BLaER1 treated with 17β-estradiol and CSF1 and Interleukin-3, amounts not matched to agents 10 nM and 100 nM (cell line): ENCODE measurements at regions not wholly inside any gene's neighbourhood (a gene's known extent, or its start where the extent isn't known, plus 50 kb on each side); places are given as distances from the start of the nearest gene placed in this dataset.

Source experiments
- H3K27ac ChIP-seq, 11 experiments: shearing (Covaris generic); formaldehyde crosslinking; 2 replicates each; pipeline ENCODE4 v1.8.1; 2022
- H3K27me3 ChIP-seq, 11 experiments: shearing (Covaris generic); formaldehyde crosslinking; 2 replicates each; pipeline ENCODE4 v1.8.1; 2022
- H3K36me3 ChIP-seq, 11 experiments: shearing (Covaris generic); formaldehyde crosslinking; 2 replicates each; pipeline ENCODE4 v1.8.1; 2022
- H3K4me1 ChIP-seq, 10 experiments: shearing (Covaris generic); formaldehyde crosslinking; 2 replicates each; pipeline ENCODE4 v1.8.1; 2022
- H3K4me2 ChIP-seq, 11 experiments: shearing (Covaris generic); formaldehyde crosslinking; 2 replicates each; pipeline ENCODE4 v1.8.1; 2022
- H3K4me3 ChIP-seq, 10 experiments: shearing (Covaris generic); formaldehyde crosslinking; 2 replicates each; pipeline ENCODE4 v1.8.1; 2022
- H3K9ac ChIP-seq, 11 experiments: shearing (Covaris generic); formaldehyde crosslinking; 2 replicates each; pipeline ENCODE4 v1.8.1; 2022
- H3K9me3 ChIP-seq, 11 experiments: shearing (Covaris generic); formaldehyde crosslinking; replicated peaks in 1 of 11; 2 replicates each; pipeline ENCODE4 v1.8.1; 2022
- H4K20me1 ChIP-seq, 11 experiments: shearing (Covaris generic); formaldehyde crosslinking; 2 replicates each; pipeline ENCODE4 v1.8.1; 2022
- Cebpa-rat ChIP-seq, 11 experiments: shearing (Covaris generic); IDR thresholded peaks; 2 replicates each; pipeline ENCODE4 v1.8.1; 2022

- Histone ChIP-seq H4K20me1 (no peaks in the 10 kb centered on the region), H3K4me2 (peak overlapping the region; percentile 8 to 60 (median 38); a peak in 20 of 22 replicates), H3K27ac (peak overlapping the region in 4 of 11 experiments; percentile 2 to 38 (median 20); a peak in 5 of 22 replicates), H3K9ac (no peak overlapping the region), H3K36me3 (no peaks in the 10 kb centered on the region), H3K9me3 (peaks cover 0 to 10% (median 0%) of the 10 kb centered on the region in 11 experiments; a peak in 3 of 22 replicates), H3K27me3 (no peaks in the 10 kb centered on the region), H3K4me3 (no peak overlapping the region), H3K4me1 (peaks cover 5 to 15% (median 11%) of the 10 kb centered on the region in 10 experiments; a peak in 17 of 20 replicates)
- TF ChIP-seq Cebpa-rat (IDR thresholded peaks at IDR 0.05): no peak
Observed at GRCh38 chr5:22918511-22918910, 65.4 kb upstream of the CDH12 start.

- Histone ChIP-seq H3K27ac (no peak overlapping the region), H3K4me3 (no peak overlapping the region), H3K27me3 (no peaks in the 10 kb centered on the region), H3K36me3 (no peaks in the 10 kb centered on the region), H4K20me1 (no peaks in the 10 kb centered on the region), H3K9ac (no peak overlapping the region), H3K4me2 (no peak overlapping the region), H3K4me1 (peaks cover 5 to 15% (median 11%) of the 10 kb centered on the region in 10 experiments; a peak in 17 of 20 replicates), H3K9me3 (peaks cover 0 to 10% (median 0%) of the 10 kb centered on the region in 11 experiments; a peak in 3 of 22 replicates)
- TF ChIP-seq Cebpa-rat (IDR thresholded peaks at IDR 0.05): no peak
Observed at GRCh38 chr5:22916393-22916792, 63.2 kb upstream of the CDH12 start.

DNA sequence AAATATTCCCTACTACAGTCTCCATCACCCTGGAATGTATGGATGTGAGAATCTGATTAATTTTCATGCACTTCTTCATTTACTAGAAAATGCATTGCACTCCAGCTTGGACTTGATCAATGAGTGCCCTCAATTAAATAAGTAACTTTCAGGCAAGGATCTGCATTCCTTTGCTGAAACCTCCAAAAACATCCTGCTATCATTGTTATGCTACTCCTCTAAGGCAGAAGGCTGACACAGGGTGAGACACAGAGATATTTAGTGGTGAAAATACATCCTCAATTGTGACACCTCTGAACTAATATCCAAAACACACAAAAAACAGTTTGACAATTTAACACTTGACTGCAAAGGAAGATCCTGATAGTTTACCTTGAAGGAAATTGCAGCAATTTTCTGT lies 57.9 kb upstream of the CDH12 start:
- H3K36me3 ChIP-seq: no peaks in the 10 kb centered on the region
- peaks cover 0 to 15% (median 4%) of the 10 kb centered on the region in 10 experiments; a peak in 6 of 20 replicates for H3K4me1 ChIP-seq
- no peak overlapping the region for H3K4me2 ChIP-seq
- no peak overlapping the region for H3K9ac ChIP-seq
- TF ChIP-seq Cebpa-rat (IDR thresholded peaks at IDR 0.05): no peak
- no peak overlapping the region for H3K27ac ChIP-seq
- no peaks in the 10 kb centered on the region for H4K20me1 ChIP-seq
- H3K4me3 ChIP-seq: no peak overlapping the region
- no peaks in the 10 kb centered on the region for H3K27me3 ChIP-seq
- H3K9me3 ChIP-seq: no peaks in the 10 kb centered on the region

DNA sequence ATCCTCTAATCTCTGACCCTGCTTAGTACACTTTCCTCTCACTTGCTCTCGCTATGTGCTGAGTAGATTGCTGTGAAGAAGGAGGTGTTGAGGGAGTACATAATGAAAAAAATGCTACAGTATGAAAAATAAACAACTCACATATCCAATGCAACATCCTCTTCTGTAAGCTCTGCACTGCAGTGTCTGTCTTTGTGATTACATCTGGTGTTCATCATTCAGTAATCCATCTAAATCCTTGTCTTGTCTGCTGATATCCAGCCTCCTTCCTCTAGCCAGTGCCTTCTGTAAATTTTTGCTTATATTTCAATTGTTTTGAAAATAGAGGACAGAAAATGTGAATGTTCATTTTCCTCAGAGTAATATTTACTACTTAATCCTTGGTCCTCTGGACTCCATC lies 57.4 kb upstream of the CDH12 start:
- Histone ChIP-seq H3K27me3 (no peaks in the 10 kb centered on the region), H3K9ac (no peak overlapping the region), H3K27ac (no peak overlapping the region), H4K20me1 (no peaks in the 10 kb centered on the region), H3K4me3 (no peak overlapping the region), H3K4me1 (peaks cover 0 to 17% (median 4%) of the 10 kb centered on the region in 10 experiments; a peak in 9 of 20 replicates), H3K4me2 (no peak overlapping the region), H3K36me3 (no peaks in the 10 kb centered on the region), H3K9me3 (no peaks in the 10 kb centered on the region)
- no peak for TF ChIP-seq Cebpa-rat (IDR thresholded peaks at IDR 0.05)

- H3K4me2 ChIP-seq: no peak overlapping the region
- H3K4me3 ChIP-seq: no peak overlapping the region
- no peak overlapping the region for H3K9ac ChIP-seq
- H3K4me1 ChIP-seq: peaks cover 0 to 24% (median 6%) of the 10 kb centered on the region in 10 experiments; a peak in 9 of 20 replicates
- no peaks in the 10 kb centered on the region for H3K9me3 ChIP-seq
- H3K36me3 ChIP-seq: no peaks in the 10 kb centered on the region
- H3K27me3 ChIP-seq: no peaks in the 10 kb centered on the region
- TF ChIP-seq Cebpa-rat (IDR thresholded peaks at IDR 0.05): no peak
- H4K20me1 ChIP-seq: no peaks in the 10 kb centered on the region
- no peak overlapping the region for H3K27ac ChIP-seq
Observed at GRCh38 chr5:22908586-22908985, 55.4 kb upstream of the CDH12 start.

DNA sequence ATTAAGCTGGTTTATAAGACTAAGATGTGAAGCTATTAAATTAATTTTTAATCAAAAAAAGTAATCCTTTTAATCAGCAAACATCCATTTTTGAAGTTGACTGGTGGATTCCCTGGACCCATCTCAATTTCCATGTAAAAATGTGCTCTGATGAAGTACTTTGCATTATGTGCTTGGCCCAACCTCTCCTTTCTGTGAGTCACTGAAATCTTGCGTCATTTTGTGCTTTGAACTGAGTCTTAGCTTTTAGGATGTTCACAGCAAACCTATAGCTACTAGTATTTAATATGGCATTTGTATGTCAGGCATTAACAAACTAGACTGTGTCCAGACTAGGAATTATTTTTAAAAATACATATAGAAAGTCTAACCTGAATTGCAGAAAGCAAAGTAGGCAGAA lies 55.0 kb upstream of the CDH12 start:
- Histone ChIP-seq H3K27ac (no peak overlapping the region), H3K9ac (no peak overlapping the region), H3K27me3 (no peaks in the 10 kb centered on the region), H3K4me3 (no peak overlapping the region), H3K4me1 (peaks cover 0 to 24% (median 6%) of the 10 kb centered on the region in 10 experiments; a peak in 9 of 20 replicates), H3K9me3 (no peaks in the 10 kb centered on the region), H3K36me3 (no peaks in the 10 kb centered on the region), H4K20me1 (no peaks in the 10 kb centered on the region), H3K4me2 (peak overlapping the region in 2 of 11 experiments; percentile 1 to 44; a peak in 4 of 22 replicates)
- TF ChIP-seq Cebpa-rat (IDR thresholded peaks at IDR 0.05): peak in 1 of 11 experiments; percentile 38; a peak in 2 of 22 replicates
